Neuronal stem cell (in vitro differentiated cells): ENCODE measurements at regions not wholly inside any gene's neighbourhood (a gene's known extent, or its start where the extent isn't known, plus 50 kb on each side); places are given as distances from the start of the nearest gene placed in this dataset.

Experiments
- DNase-seq: peaks from one replicate; pipeline ENCODE4 v3.0.0-alpha.2; 2013; ENCODE audit warnings: low spot score
- H2AFZ ChIP-seq: one replicate; pipeline ENCODE4 v1.6.1; 2013; ENCODE audit warnings: mild to moderate bottlenecking, low read length, inconsistent platforms
- H2AK5ac ChIP-seq: 2 replicates; pipeline ENCODE4 v1.6.1; 2013; ENCODE audit warnings: low read depth, mild to moderate bottlenecking, inconsistent platforms, low read length, moderate library complexity, mixed read lengths
- H2BK120ac ChIP-seq: 2 replicates; pipeline ENCODE4 v1.6.1; 2013; ENCODE audit warnings: low read depth, mild to moderate bottlenecking, inconsistent platforms, low read length, moderate library complexity, mixed read lengths
- H2BK12ac ChIP-seq: one replicate; pipeline ENCODE4 v1.6.1; 2013; ENCODE audit warnings: low read length, inconsistent platforms
- H2BK15ac ChIP-seq: 2 replicates; pipeline ENCODE4 v1.6.1; 2013; ENCODE audit warnings: mild to moderate bottlenecking, low read length, inconsistent platforms, mixed read lengths
- H2BK5ac ChIP-seq: one replicate; pipeline ENCODE4 v1.6.1; 2013; ENCODE audit warnings: inconsistent platforms, mild to moderate bottlenecking, low read length, moderate library complexity
- H3K14ac ChIP-seq: one replicate; pipeline ENCODE4 v1.6.1; 2013; ENCODE audit warnings: low read length, inconsistent platforms
- H3K18ac ChIP-seq: 2 replicates; pipeline ENCODE4 v1.6.1; 2013; ENCODE audit warnings: low read length, inconsistent platforms
- H3K23ac ChIP-seq: 2 replicates; pipeline ENCODE4 v1.6.1; 2013; ENCODE audit warnings: low read depth, mild to moderate bottlenecking, mixed read lengths, low read length, inconsistent platforms; ENCODE audit not compliant: poor library complexity
- H3K27ac ChIP-seq: replicated peaks from 3 replicates; pipeline ENCODE4 v1.5.1; 2013; ENCODE audit warnings: low read length, inconsistent platforms
- H3K27me3 ChIP-seq, 3 experiments: 2 replicates each; pipeline ENCODE4 v1.6.1; 2013; ENCODE audit warnings: low read length in 3 of 3, mild to moderate bottlenecking in 2 of 3, inconsistent platforms in 1 of 3, low read depth in 1 of 3, mixed read lengths in 1 of 3, moderate library complexity in 1 of 3; ENCODE audit not compliant: control insufficient read depth in 3 of 3, insufficient read depth in 3 of 3
- H3K36me3 ChIP-seq, 2 donors: replicated peaks in 1 of 2; 2 replicates each; pipeline ENCODE4 v1.6.1; 2013; ENCODE audit warnings: low read length in 2 of 2; ENCODE audit not compliant: control insufficient read depth in 2 of 2, insufficient read depth in 2 of 2
- H3K4ac ChIP-seq: 2 replicates; pipeline ENCODE4 v1.6.1; 2013; ENCODE audit warnings: inconsistent platforms, mild to moderate bottlenecking, low read length, moderate library complexity
- H3K4me1 ChIP-seq, 2 donors: 1 replicate in 1 of 2; 2 replicates in 1 of 2; pipeline ENCODE4 v1.6.1; 2013; ENCODE audit warnings: low read length in 2 of 2, low read depth in 1 of 2; ENCODE audit not compliant: control insufficient read depth in 2 of 2, insufficient read depth in 1 of 2
- H3K4me2 ChIP-seq: one replicate; pipeline ENCODE4 v1.6.1; 2013; ENCODE audit warnings: mild to moderate bottlenecking, low read length, inconsistent platforms; ENCODE audit not compliant: insufficient read depth, poor library complexity, severe bottlenecking
- H3K4me3 ChIP-seq, 2 donors: 2 replicates each; pipeline ENCODE4 v1.5.1; 2013; ENCODE audit warnings: low read length in 2 of 2, mild to moderate bottlenecking in 2 of 2, inconsistent platforms in 1 of 2, moderate library complexity in 1 of 2
- H3K79me1 ChIP-seq: one replicate; pipeline ENCODE4 v1.6.1; 2013; ENCODE audit warnings: low read depth, mild to moderate bottlenecking, inconsistent platforms, low read length, moderate library complexity
- H3K9ac ChIP-seq: one replicate; pipeline ENCODE4 v1.6.1; 2013; ENCODE audit warnings: mild to moderate bottlenecking, low read depth, low read length, inconsistent platforms; ENCODE audit not compliant: poor library complexity
- H3K9me3 ChIP-seq, 2 donors: replicated peaks in 1 of 2; 2 replicates each; pipeline versions ENCODE3 to v1.6.1; 2013; ENCODE audit warnings: low read length in 2 of 2, mild to moderate bottlenecking in 2 of 2, inconsistent platforms in 1 of 2, low read depth in 1 of 2, mixed read lengths in 1 of 2, moderate library complexity in 1 of 2; ENCODE audit not compliant: control insufficient read depth in 2 of 2, insufficient read depth in 1 of 2
- H4K8ac ChIP-seq: one replicate; pipeline ENCODE4 v1.6.1; 2013; ENCODE audit warnings: low read depth, mild to moderate bottlenecking, inconsistent platforms, low read length, moderate library complexity
- H4K91ac ChIP-seq: one replicate; pipeline ENCODE4 v1.6.1; 2013; ENCODE audit warnings: low read length, low read depth, mild to moderate bottlenecking, inconsistent platforms; ENCODE audit not compliant: poor library complexity
- WGBS, 2 donors: extraction: QIAGEN DNeasy Blood & Tissue Kit; methylation state at CpG; one replicate each; pipeline ENCODE4 v1.1.7; 2013; ENCODE audit warnings: missing lambda C conversion rate in 2 of 2, mixed read lengths in 1 of 2; ENCODE audit not compliant: insufficient read length in 2 of 2, insufficient replicate concordance in 1 of 2; ENCODE audit errors: extremely low coverage in 2 of 2; 5-methylcytosine and 5-hydroxymethylcytosine counted together

DNA sequence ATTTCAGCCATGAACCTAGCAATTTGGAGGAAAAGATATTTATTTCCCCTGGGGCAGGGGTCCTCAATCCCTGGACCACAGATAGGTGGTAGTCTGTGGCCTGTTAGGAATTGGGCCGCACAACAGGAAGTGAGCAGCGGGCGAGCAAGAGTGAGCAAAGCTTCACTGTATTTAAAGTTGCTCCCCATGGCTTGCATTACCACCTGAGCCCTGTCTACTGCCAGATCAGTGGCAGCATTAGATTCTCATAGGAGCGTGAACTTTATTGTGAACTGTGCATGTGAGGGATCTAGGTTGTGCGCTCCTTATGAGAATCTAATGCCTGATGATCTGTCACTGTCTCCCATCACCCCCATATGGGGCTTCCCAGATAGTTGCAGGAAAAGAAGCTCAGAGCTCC, 127.6 kb downstream of the ICOS start:
- H3K9me3 ChIP-seq = peaks cover 0 to 3% of the 10 kb centered on the region in 2 donors
- no peaks in the 10 kb centered on the region for H3K36me3 ChIP-seq
- no peak for DNase-seq
- H2AFZ ChIP-seq = no peak overlapping the region
- H2BK12ac ChIP-seq = no peak overlapping the region
- no peak overlapping the region for H4K91ac ChIP-seq
- no peak overlapping the region for H3K4me3 ChIP-seq
- H2BK5ac ChIP-seq = no peak overlapping the region
- no CpG with 5 or more reads among the region's 5 CpGs for WGBS, 2 donors
- H3K79me1 ChIP-seq = no peaks in the 10 kb centered on the region
- no peak overlapping the region for H3K18ac ChIP-seq
- no peak overlapping the region for H3K14ac ChIP-seq
- H3K4me2 ChIP-seq = no peak overlapping the region
- H2BK120ac ChIP-seq = no peak overlapping the region
- H3K9ac ChIP-seq = no peak overlapping the region
- peaks cover 0 to 13% (median 0%) of the 10 kb centered on the region in 3 experiments for H3K27me3 ChIP-seq
- H2AK5ac ChIP-seq = no peak overlapping the region
- H4K8ac ChIP-seq = no peak overlapping the region
- H3K4me1 ChIP-seq = peaks cover 0 to 5% of the 10 kb centered on the region in 2 donors
- no peak overlapping the region for H3K27ac ChIP-seq
- H3K23ac ChIP-seq = no peak overlapping the region
- no peak overlapping the region for H2BK15ac ChIP-seq
- H3K4ac ChIP-seq = no peak overlapping the region

DNA sequence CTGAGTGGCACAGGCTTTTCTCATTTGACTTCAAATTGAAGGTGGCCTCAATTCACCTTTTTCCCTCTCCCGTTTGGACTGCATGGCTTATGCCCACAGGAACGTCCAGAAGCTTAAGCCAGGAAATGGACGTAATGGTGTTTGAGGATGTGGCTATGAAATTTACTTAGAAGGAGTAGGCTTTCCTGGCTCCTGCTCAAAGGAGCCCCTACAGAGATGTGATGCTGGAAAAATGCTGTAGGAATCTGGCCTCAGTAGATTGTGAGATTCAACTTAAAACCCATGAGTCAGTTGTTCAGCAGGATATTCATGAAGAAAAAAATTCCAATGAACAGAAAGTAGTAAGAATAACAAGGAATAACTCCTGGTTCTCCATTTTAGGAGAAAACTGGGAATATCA, 129.0 kb downstream of the ICOS start:
- H3K14ac ChIP-seq = no peak overlapping the region
- no peaks in the 10 kb centered on the region for H3K79me1 ChIP-seq
- WGBS, 2 donors = no CpG with 5 or more reads among the region's 3 CpGs
- H3K4me1 ChIP-seq = peaks cover 0 to 5% of the 10 kb centered on the region in 2 donors
- H3K4me2 ChIP-seq = no peak overlapping the region
- H4K8ac ChIP-seq = no peak overlapping the region
- no peak overlapping the region for H2BK120ac ChIP-seq
- no peak overlapping the region for H3K4me3 ChIP-seq
- H2AFZ ChIP-seq = no peak overlapping the region
- no peak overlapping the region for H4K91ac ChIP-seq
- H2BK12ac ChIP-seq = no peak overlapping the region
- no peak overlapping the region for H3K4ac ChIP-seq
- no peak overlapping the region for H2BK5ac ChIP-seq
- no peak for DNase-seq
- H2BK15ac ChIP-seq = no peak overlapping the region
- peaks cover 0 to 10% (median 0%) of the 10 kb centered on the region in 3 experiments for H3K27me3 ChIP-seq
- H3K9me3 ChIP-seq = peaks cover 0 to 3% of the 10 kb centered on the region in 2 donors
- H3K18ac ChIP-seq = no peak overlapping the region
- no peaks in the 10 kb centered on the region for H3K36me3 ChIP-seq
- H3K9ac ChIP-seq = no peak overlapping the region
- H2AK5ac ChIP-seq = no peak overlapping the region
- H3K23ac ChIP-seq = no peak overlapping the region
- H3K27ac ChIP-seq = no peak overlapping the region

GRCh38 chr2:204066051-204066450, 129.5 kb downstream of the ICOS start:
- no peak overlapping the region for H2BK5ac ChIP-seq
- no peak overlapping the region for H2BK12ac ChIP-seq
- H3K4me3 ChIP-seq = no peak overlapping the region
- H3K4ac ChIP-seq = no peak overlapping the region
- no peak overlapping the region for H2AFZ ChIP-seq
- H3K27ac ChIP-seq = no peak overlapping the region
- no peak overlapping the region for H3K23ac ChIP-seq
- peaks cover 0 to 3% of the 10 kb centered on the region in 2 donors for H3K9me3 ChIP-seq
- no peak overlapping the region for H2BK120ac ChIP-seq
- no peak overlapping the region for H4K8ac ChIP-seq
- DNase-seq = no peak
- H4K91ac ChIP-seq = no peak overlapping the region
- H3K36me3 ChIP-seq = no peaks in the 10 kb centered on the region
- peaks cover 0 to 4% of the 10 kb centered on the region in 2 donors for H3K4me1 ChIP-seq
- no peaks in the 10 kb centered on the region for H3K79me1 ChIP-seq
- H3K18ac ChIP-seq = no peak overlapping the region
- no peak overlapping the region for H2AK5ac ChIP-seq
- H3K27me3 ChIP-seq = peaks cover 0 to 5% (median 0%) of the 10 kb centered on the region in 3 experiments
- H3K14ac ChIP-seq = no peak overlapping the region
- WGBS, 2 donors = no CpG with 5 or more reads among the region's 1 CpG
- no peak overlapping the region for H2BK15ac ChIP-seq
- no peak overlapping the region for H3K4me2 ChIP-seq
- H3K9ac ChIP-seq = no peak overlapping the region

DNA sequence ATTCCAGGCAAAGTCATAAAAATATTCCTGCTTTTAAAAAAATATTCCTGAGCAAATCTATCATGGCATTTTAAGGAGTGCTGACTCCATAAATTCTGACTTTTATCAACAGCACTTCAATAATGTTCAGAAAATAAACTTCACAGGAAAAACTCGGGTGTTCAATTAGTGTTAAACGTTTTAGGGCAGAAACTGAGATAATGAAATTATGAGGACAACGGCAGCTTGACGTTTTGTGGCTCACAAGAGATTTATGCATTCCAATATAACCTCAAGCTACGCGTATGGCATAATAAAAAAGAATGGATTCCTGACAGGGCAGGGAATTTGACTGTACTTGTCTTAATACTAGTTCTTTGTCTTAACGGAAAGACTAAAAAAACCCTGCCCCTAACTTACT, 133.2 kb downstream of the ICOS start:
- Histone ChIP-seq H2AFZ (no peak overlapping the region), H2BK120ac (no peak overlapping the region), H2BK12ac (no peak overlapping the region), H2BK15ac (no peak overlapping the region), H3K27me3 (no peaks in the 10 kb centered on the region), H2AK5ac (no peak overlapping the region), H3K4me2 (no peak overlapping the region), H3K23ac (no peak overlapping the region), H3K18ac (no peak overlapping the region), H3K4ac (no peak overlapping the region), H3K9ac (no peak overlapping the region), H3K27ac (no peak overlapping the region), H3K14ac (no peak overlapping the region), H3K36me3 (no peaks in the 10 kb centered on the region), H2BK5ac (no peak overlapping the region), H3K9me3 (peaks cover 0 to 3% of the 10 kb centered on the region in 2 donors), H4K8ac (no peak overlapping the region), H3K4me1 (no peaks in the 10 kb centered on the region), H4K91ac (no peak overlapping the region), H3K4me3 (no peak overlapping the region), H3K79me1 (no peaks in the 10 kb centered on the region)
- no CpG with 5 or more reads among the region's 7 CpGs for WGBS, 2 donors
- no peak for DNase-seq
